Liver (tissue), 8 donors: ENCODE measurements at regions not wholly inside any gene's neighbourhood (a gene's known extent, or its start where the extent isn't known, plus 50 kb on each side); places are given as distances from the start of the nearest gene placed in this dataset.

Experiments used
- DNase-seq: peaks from one replicate; pipeline ENCODE4 v3.0.0-alpha.2; 2017; ENCODE audit warnings: low spot score
- H3K27ac ChIP-seq, 2 donors: one replicate each; pipeline ENCODE4 v1.7.0; 2013; ENCODE audit warnings: inconsistent platforms in 2 of 2, low read length in 2 of 2, control low read depth in 1 of 2, low read depth in 1 of 2, mild to moderate bottlenecking in 1 of 2
- H3K27me3 ChIP-seq, 4 donors: one replicate each; pipeline versions ENCODE4 v1.6.1 to v1.7.0; 2013; ENCODE audit warnings: low read length in 3 of 4, inconsistent platforms in 1 of 4, mild to moderate bottlenecking in 1 of 4, moderate library complexity in 1 of 4; ENCODE audit not compliant: control insufficient read depth in 4 of 4, insufficient read depth in 4 of 4
- H3K36me3 ChIP-seq, 4 donors: one replicate each; pipeline versions ENCODE4 v1.6.1 to v1.7.0; 2013; ENCODE audit warnings: low read length in 3 of 4, mild to moderate bottlenecking in 3 of 4, low read depth in 1 of 4, moderate library complexity in 1 of 4; ENCODE audit not compliant: control insufficient read depth in 4 of 4, insufficient read depth in 3 of 4
- H3K4me1 ChIP-seq, 4 donors: one replicate each; pipeline versions ENCODE4 v1.6.1 to v1.7.0; 2013; ENCODE audit warnings: low read length in 3 of 4, mild to moderate bottlenecking in 3 of 4, moderate library complexity in 1 of 4; ENCODE audit not compliant: control insufficient read depth in 4 of 4, insufficient read depth in 4 of 4
- H3K4me3 ChIP-seq, 3 donors: one replicate each; pipeline versions ENCODE4 v1.6.1 to v1.7.0; 2013; ENCODE audit warnings: low read length in 3 of 3, control low read depth in 1 of 3, low read depth in 1 of 3, mild to moderate bottlenecking in 1 of 3
- H3K9ac ChIP-seq, 2 donors: one replicate each; pipeline ENCODE4 v1.7.0; 2013; ENCODE audit warnings: low read length in 2 of 2, mild to moderate bottlenecking in 2 of 2, moderate library complexity in 2 of 2, control low read depth in 1 of 2, low read depth in 1 of 2
- H3K9me3 ChIP-seq, 4 donors: one replicate each; pipeline versions ENCODE4 v1.6.1 to v1.7.0; 2013; ENCODE audit warnings: low read length in 3 of 4; ENCODE audit not compliant: control insufficient read depth in 4 of 4
- ATF3 ChIP-seq: IDR thresholded peaks from 2 replicates; pipeline ENCODE4 v1.6.1; 2016; ENCODE audit warnings: antibody characterized with exemption
- CTCF ChIP-seq: fragments of 150-350 bp; IDR thresholded peaks from 2 replicates; pipeline ENCODE4 v1.5.1; 2017; ENCODE audit warnings: improper control_type of control experiment, low read depth, low read length; ENCODE audit not compliant: missing input control
- EGR1 ChIP-seq, 2 donors: IDR thresholded peaks; 2 replicates each; pipeline ENCODE4 v1.6.1; 2016 to 2018; ENCODE audit warnings: antibody characterized with exemption in 2 of 2, low read depth in 2 of 2
- FOXA1 ChIP-seq: IDR thresholded peaks from 2 replicates; pipeline ENCODE4 v1.6.1; 2016; ENCODE audit warnings: antibody characterized with exemption
- FOXA2 ChIP-seq: IDR thresholded peaks from 2 replicates; pipeline ENCODE4 v1.6.1; 2016; ENCODE audit warnings: antibody characterized with exemption
- GABPA ChIP-seq, 2 donors: IDR thresholded peaks in 1 of 2; conservative IDR thresholded peaks in 1 of 2; 2 replicates each; pipeline ENCODE4 v1.6.1; 2016; ENCODE audit warnings: antibody characterized with exemption in 2 of 2, mild to moderate bottlenecking in 1 of 2, moderate library complexity in 1 of 2
- HNF4A ChIP-seq, 2 donors: conservative IDR thresholded peaks; 2 replicates each; pipeline ENCODE4 v1.6.1; 2016; ENCODE audit warnings: antibody characterized with exemption in 2 of 2, mild to moderate bottlenecking in 2 of 2
- NR2F2 ChIP-seq: IDR thresholded peaks from 2 replicates; pipeline ENCODE4 v1.6.1; 2016; ENCODE audit warnings: antibody characterized with exemption
- RAD21 ChIP-seq, 2 donors: IDR thresholded peaks; 2 replicates each; pipeline ENCODE4 v1.6.1; 2016; ENCODE audit warnings: antibody characterized with exemption in 2 of 2, mild to moderate bottlenecking in 2 of 2
- REST ChIP-seq: IDR thresholded peaks from 2 replicates; pipeline ENCODE4 v1.6.1; 2016; ENCODE audit warnings: antibody characterized with exemption, mild to moderate bottlenecking
- RXRA ChIP-seq, 2 donors: IDR thresholded peaks; 2 replicates each; pipeline ENCODE4 v1.6.1; 2017 to 2018; ENCODE audit warnings: antibody characterized with exemption in 2 of 2, mild to moderate bottlenecking in 1 of 2
- YY1 ChIP-seq: IDR thresholded peaks from 2 replicates; pipeline ENCODE4 v1.6.1; 2016; ENCODE audit warnings: antibody characterized with exemption, mild to moderate bottlenecking
- ZBTB33 ChIP-seq: IDR thresholded peaks from 2 replicates; pipeline ENCODE4 v1.6.1; 2016; ENCODE audit warnings: antibody characterized with exemption
- WGBS: extraction: QIAGEN DNeasy Blood & Tissue Kit; methylation state at CpG from one replicate; pipeline ENCODE4 v1.1.7; 2013; 5-methylcytosine and 5-hydroxymethylcytosine counted together
- donor health status: healthy.
- donor health status: healthy.
- donor health status: healthy.
- donor health status: healthy.
- donor health status: healthy.

- TF ChIP-seq FOXA1 (no peak), YY1 (no peak), RXRA (IDR thresholded peaks at IDR 0.05) (no peak), RAD21 (IDR thresholded peaks at IDR 0.05) (no peak), NR2F2 (no peak), GABPA (IDR thresholded peaks at IDR 0.05 in 1 of 2, conservative IDR thresholded peaks at IDR 0.05 in 1 of 2) (no peak), ZBTB33 (no peak), HNF4A (conservative IDR thresholded peaks at IDR 0.05) (no peak)
These were observed 640.7 kb upstream of the ACVR2A start (continued) for GRCh38 chr2:147204102-147204501.

GRCh38 chr2:147198651-147199171 lies 646.1 kb upstream of the ACVR2A start:
- H3K36me3 ChIP-seq: no peaks in the 10 kb centered on the region
- no peak for TF ChIP-seq ATF3
- no peak for TF ChIP-seq CTCF
- no peak for TF ChIP-seq HNF4A (conservative IDR thresholded peaks at IDR 0.05)
- TF ChIP-seq NR2F2: no peak
- no peak for TF ChIP-seq FOXA2
- no peak for TF ChIP-seq EGR1 (IDR thresholded peaks at IDR 0.05; ENCODE audit: low read depth in 2 of 2)
- no peak for TF ChIP-seq RAD21 (IDR thresholded peaks at IDR 0.05)
- TF ChIP-seq FOXA1: no peak
- TF ChIP-seq REST: no peak
- H3K9me3 ChIP-seq: no peaks in the 10 kb centered on the region
- no peak overlapping the region for H3K4me3 ChIP-seq
- no peak overlapping the region for H3K27ac ChIP-seq
- H3K9ac ChIP-seq: no peak overlapping the region
- 78% methylated on average over 5 of the region's 5 CpGs for WGBS
- H3K4me1 ChIP-seq: no peaks in the 10 kb centered on the region
- no peaks in the 10 kb centered on the region for H3K27me3 ChIP-seq
- DNase-seq: no peak
